ENCODE measurements at regions not wholly inside any gene's neighbourhood (a gene's known extent, or its start where the extent isn't known, plus 50 kb on each side); places are given as distances from the start of the nearest gene placed in this dataset.

DNA sequence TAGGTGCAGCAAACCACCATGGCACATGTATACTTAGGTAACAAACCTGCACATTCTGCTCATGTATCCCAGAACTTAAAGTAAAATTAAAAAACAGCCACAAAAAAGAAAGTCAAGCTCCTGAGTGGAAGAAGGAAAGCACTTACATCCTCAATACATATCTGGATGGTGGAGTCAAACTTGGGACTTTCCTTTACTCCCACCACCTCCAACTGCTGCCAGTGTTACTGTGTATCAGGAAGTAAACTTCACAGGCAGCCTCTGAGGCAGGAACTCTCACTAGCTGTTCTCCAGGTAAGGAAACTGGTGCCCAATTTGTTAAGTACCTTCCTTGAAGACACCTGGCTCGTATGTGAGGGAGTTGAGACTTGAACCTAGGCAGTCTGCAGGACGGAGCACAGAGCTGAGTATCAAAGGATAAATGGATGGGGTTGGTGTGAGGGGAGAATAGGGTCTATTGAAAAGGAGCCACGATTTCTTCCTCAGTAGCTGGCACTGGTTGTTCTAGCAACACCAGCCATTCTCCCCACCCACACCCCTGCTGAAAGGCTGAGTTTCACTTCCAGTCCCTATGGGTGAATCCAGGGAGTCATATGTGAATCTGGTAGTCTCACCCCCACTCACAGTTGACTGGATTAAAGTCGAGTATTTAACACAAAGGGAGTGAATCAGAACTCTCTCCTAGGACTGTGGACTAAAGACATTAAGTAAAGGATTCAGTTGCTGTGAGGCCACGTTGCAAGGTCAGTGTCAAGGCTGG lies 50.0 kb upstream of the GPR39 start:
- POLR2A ChIA-PET: no interaction called here

More for the DNA sequence above, 50.0 kb upstream of the GPR39 start:
- no peak for DNase-seq (ENCODE audit: extremely low spot score)
- TF ChIP-seq, protein P1, sequence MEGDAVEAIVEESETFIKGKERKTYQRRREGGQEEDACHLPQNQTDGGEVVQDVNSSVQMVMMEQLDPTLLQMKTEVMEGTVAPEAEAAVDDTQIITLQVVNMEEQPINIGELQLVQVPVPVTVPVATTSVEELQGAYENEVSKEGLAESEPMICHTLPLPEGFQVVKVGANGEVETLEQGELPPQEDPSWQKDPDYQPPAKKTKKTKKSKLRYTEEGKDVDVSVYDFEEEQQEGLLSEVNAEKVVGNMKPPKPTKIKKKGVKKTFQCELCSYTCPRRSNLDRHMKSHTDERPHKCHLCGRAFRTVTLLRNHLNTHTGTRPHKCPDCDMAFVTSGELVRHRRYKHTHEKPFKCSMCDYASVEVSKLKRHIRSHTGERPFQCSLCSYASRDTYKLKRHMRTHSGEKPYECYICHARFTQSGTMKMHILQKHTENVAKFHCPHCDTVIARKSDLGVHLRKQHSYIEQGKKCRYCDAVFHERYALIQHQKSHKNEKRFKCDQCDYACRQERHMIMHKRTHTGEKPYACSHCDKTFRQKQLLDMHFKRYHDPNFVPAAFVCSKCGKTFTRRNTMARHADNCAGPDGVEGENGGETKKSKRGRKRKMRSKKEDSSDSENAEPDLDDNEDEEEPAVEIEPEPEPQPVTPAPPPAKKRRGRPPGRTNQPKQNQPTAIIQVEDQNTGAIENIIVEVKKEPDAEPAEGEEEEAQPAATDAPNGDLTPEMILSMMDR (IDR thresholded peaks at IDR 0.05; ENCODE audit: control extremely low read depth, extremely low read depth, low read depth, missing control alignments): no peak
- CTCF ChIA-PET: interaction anchor here (1.0 kb wide), 1 partner anchor 10 kb away, joined by 3 read pairs; no protein-coding TSS in a partner anchor
